Neural cell (in vitro differentiated cells): ENCODE measurements at regions not wholly inside any gene's neighbourhood (a gene's known extent, or its start where the extent isn't known, plus 50 kb on each side); places are given as distances from the start of the nearest gene placed in this dataset.

Source experiments
- H2AFZ ChIP-seq: fragments of 200-600, 300-800 bp; sonication (generic), shearing (Covaris generic); 2 replicates; pipeline ENCODE4 v1.6.0; 2014; ENCODE audit warnings: low read depth, mild to moderate bottlenecking, antibody characterized with exemption, low read length, moderate library complexity
- H3F3A ChIP-seq: fragments of 200-600 bp; shearing (Covaris generic); 2 replicates; pipeline ENCODE4 v1.6.1; 2016; ENCODE audit warnings: mild to moderate bottlenecking, moderate library complexity, mixed read lengths, antibody characterized with exemption, low read length; ENCODE audit not compliant: insufficient read depth, poor library complexity, severe bottlenecking
- H3K27ac ChIP-seq: fragments of 200-600, 300-800 bp; sonication (generic), shearing (Covaris generic); 2 replicates; pipeline ENCODE4 v1.5.1; 2014; ENCODE audit warnings: mild to moderate bottlenecking, low read length, moderate library complexity
- H3K27me3 ChIP-seq: fragments of 300-800, 200-600 bp; sonication (generic), shearing (Covaris generic); 2 replicates; pipeline ENCODE4 v1.6.0; 2014; ENCODE audit warnings: mild to moderate bottlenecking, low read depth, low read length, moderate library complexity; ENCODE audit not compliant: insufficient read depth
- H3K36me3 ChIP-seq: fragments of 300-800, 200-600 bp; sonication (generic), shearing (Covaris generic); 2 replicates; pipeline ENCODE4 v1.5.1; 2014; ENCODE audit warnings: mild to moderate bottlenecking, antibody characterized with exemption, low read length, moderate library complexity; ENCODE audit not compliant: insufficient read depth
- H3K4me2 ChIP-seq: fragments of 300-800, 200-600 bp; sonication (generic), shearing (Covaris generic); 2 replicates; pipeline ENCODE4 v1.6.0; 2014; ENCODE audit warnings: mild to moderate bottlenecking, low read length
- H3K4me3 ChIP-seq: fragments of 300-800, 200-600 bp; sonication (generic), shearing (Covaris generic); 2 replicates; pipeline ENCODE4 v1.5.1; 2014; ENCODE audit warnings: mild to moderate bottlenecking, low read length, moderate library complexity
- H3K79me2 ChIP-seq: fragments of 200-600 bp; shearing (Covaris generic); replicated peaks from 2 replicates; pipeline ENCODE4 v1.6.0; 2014; ENCODE audit warnings: mild to moderate bottlenecking, low read length, moderate library complexity; ENCODE audit not compliant: insufficient read depth
- H3K9ac ChIP-seq: fragments of 300-800, 200-600 bp; sonication (generic), shearing (Covaris generic); 2 replicates; pipeline ENCODE4 v1.6.1; 2016; ENCODE audit warnings: mild to moderate bottlenecking, low read length, mixed read lengths
- H3K9me2 ChIP-seq: fragments of 200-600 bp; shearing (Covaris generic); 2 replicates; pipeline ENCODE4 v1.6.1; 2016; ENCODE audit warnings: mild to moderate bottlenecking, low read length, mixed read lengths; ENCODE audit not compliant: insufficient read depth
- H3K9me3 ChIP-seq: fragments of 200-600, 300-800 bp; sonication (generic), shearing (Covaris generic); 2 replicates; pipeline ENCODE4 v1.6.1; 2016; ENCODE audit warnings: mild to moderate bottlenecking, mixed run types, low read length, moderate library complexity, mixed read lengths
- H4K20me1 ChIP-seq: fragments of 200-600 bp; shearing (Covaris generic); 2 replicates; pipeline ENCODE4 v1.6.1; 2016; ENCODE audit warnings: mild to moderate bottlenecking, mixed run types; ENCODE audit not compliant: insufficient read depth
- EP300 ChIP-seq: fragments of 450-650 bp; conservative IDR thresholded peaks from 2 replicates; pipeline ENCODE4 v1.6.1; 2014; ENCODE audit warnings: antibody characterized with exemption, mild to moderate bottlenecking, moderate library complexity; ENCODE audit not compliant: poor library complexity, severe bottlenecking
- EZH2 ChIP-seq: fragments of 200-600, 300-800 bp; shearing (Covaris generic), sonication (generic); IDR thresholded peaks from 2 replicates; pipeline ENCODE4 v1.6.1; 2014; ENCODE audit warnings: antibody characterized with exemption, low read length, borderline replicate concordance, mild to moderate bottlenecking; ENCODE audit not compliant: insufficient read depth, poor library complexity, severe bottlenecking
- MXI1 ChIP-seq: fragments of 450-650 bp; conservative IDR thresholded peaks from 2 replicates; pipeline ENCODE4 v1.6.1; 2014; ENCODE audit warnings: antibody characterized with exemption, mild to moderate bottlenecking; ENCODE audit not compliant: poor library complexity, severe bottlenecking
- POLR2AphosphoS5 ChIP-seq: IDR thresholded peaks from 2 replicates; pipeline ENCODE4 v1.6.1; 2012
- RAD21 ChIP-seq: fragments of 450-650 bp; conservative IDR thresholded peaks from 2 replicates; pipeline ENCODE4 v1.6.1; 2014; ENCODE audit warnings: antibody characterized with exemption, mild to moderate bottlenecking, moderate library complexity
- SMC3 ChIP-seq: fragments of 450-650 bp; conservative IDR thresholded peaks from 2 replicates; pipeline ENCODE4 v1.6.1; 2014; ENCODE audit warnings: antibody characterized with exemption, mild to moderate bottlenecking, moderate library complexity; ENCODE audit not compliant: poor library complexity
- TAF1 ChIP-seq: IDR thresholded peaks from 2 replicates; pipeline ENCODE4 v1.6.1; 2012; ENCODE audit warnings: low read depth
- TF ChIP-seq, protein P1 (sequence below): fragments of 450-650 bp; IDR thresholded peaks from 2 replicates; pipeline ENCODE4 v1.5.1; 2014; ENCODE audit warnings: antibody characterized with exemption, mild to moderate bottlenecking, moderate library complexity; ENCODE audit not compliant: poor library complexity, severe bottlenecking
- TF ChIP-seq, protein P2 (sequence below): IDR thresholded peaks from 2 replicates; pipeline ENCODE4 v1.6.1; 2012; ENCODE audit warnings: borderline replicate concordance

DNA sequence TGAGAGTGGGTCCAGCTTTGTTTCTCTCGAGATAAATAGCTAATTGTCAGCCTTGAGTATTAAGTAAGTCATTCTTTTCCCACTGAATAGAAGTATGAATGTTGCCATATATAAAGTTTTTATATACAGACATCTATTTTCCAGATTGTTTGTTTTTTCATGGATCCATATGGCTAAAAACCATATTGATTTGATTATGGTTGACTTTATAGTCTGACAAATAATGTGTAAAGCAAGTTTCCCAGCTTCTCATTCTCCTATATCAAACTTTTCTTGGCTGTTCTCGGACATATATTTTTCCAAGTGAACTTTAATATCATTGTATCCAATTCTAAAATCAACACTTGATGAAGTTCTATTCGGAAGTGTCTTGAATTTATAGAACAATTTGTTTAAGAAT, 352.4 kb upstream of the MEOX2 start:
- TF ChIP-seq SMC3 (no peak), POLR2AphosphoS5 (no peak), TAF1 (no peak), RAD21 (no peak), EZH2 (no peak), MXI1 (no peak), EP300 (no peak)
- TF ChIP-seq, protein P1, sequence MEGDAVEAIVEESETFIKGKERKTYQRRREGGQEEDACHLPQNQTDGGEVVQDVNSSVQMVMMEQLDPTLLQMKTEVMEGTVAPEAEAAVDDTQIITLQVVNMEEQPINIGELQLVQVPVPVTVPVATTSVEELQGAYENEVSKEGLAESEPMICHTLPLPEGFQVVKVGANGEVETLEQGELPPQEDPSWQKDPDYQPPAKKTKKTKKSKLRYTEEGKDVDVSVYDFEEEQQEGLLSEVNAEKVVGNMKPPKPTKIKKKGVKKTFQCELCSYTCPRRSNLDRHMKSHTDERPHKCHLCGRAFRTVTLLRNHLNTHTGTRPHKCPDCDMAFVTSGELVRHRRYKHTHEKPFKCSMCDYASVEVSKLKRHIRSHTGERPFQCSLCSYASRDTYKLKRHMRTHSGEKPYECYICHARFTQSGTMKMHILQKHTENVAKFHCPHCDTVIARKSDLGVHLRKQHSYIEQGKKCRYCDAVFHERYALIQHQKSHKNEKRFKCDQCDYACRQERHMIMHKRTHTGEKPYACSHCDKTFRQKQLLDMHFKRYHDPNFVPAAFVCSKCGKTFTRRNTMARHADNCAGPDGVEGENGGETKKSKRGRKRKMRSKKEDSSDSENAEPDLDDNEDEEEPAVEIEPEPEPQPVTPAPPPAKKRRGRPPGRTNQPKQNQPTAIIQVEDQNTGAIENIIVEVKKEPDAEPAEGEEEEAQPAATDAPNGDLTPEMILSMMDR, result no peak
- TF ChIP-seq, protein P2, sequence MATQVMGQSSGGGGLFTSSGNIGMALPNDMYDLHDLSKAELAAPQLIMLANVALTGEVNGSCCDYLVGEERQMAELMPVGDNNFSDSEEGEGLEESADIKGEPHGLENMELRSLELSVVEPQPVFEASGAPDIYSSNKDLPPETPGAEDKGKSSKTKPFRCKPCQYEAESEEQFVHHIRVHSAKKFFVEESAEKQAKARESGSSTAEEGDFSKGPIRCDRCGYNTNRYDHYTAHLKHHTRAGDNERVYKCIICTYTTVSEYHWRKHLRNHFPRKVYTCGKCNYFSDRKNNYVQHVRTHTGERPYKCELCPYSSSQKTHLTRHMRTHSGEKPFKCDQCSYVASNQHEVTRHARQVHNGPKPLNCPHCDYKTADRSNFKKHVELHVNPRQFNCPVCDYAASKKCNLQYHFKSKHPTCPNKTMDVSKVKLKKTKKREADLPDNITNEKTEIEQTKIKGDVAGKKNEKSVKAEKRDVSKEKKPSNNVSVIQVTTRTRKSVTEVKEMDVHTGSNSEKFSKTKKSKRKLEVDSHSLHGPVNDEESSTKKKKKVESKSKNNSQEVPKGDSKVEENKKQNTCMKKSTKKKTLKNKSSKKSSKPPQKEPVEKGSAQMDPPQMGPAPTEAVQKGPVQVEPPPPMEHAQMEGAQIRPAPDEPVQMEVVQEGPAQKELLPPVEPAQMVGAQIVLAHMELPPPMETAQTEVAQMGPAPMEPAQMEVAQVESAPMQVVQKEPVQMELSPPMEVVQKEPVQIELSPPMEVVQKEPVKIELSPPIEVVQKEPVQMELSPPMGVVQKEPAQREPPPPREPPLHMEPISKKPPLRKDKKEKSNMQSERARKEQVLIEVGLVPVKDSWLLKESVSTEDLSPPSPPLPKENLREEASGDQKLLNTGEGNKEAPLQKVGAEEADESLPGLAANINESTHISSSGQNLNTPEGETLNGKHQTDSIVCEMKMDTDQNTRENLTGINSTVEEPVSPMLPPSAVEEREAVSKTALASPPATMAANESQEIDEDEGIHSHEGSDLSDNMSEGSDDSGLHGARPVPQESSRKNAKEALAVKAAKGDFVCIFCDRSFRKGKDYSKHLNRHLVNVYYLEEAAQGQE, result no peak

DNA sequence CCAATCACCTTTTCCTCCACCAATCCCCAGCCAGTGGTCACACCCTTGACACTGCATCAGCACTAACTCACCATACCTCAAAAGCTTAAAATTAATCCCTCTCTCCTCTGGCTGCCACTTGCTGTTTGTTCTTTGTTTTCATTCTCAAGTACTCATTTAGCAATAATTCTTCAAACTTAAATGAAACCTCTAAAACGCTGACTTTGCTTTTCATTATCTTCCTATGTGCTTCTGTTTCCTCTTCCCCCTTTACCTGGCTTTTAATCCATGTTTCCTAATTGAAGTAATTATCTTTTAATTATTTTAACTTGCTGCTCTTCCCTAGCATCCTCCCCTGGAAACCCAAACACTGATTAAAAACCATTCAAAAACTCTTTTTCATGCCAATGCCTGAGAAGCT, 348.9 kb upstream of the MEOX2 start:
- H3K4me3 ChIP-seq, result no peak overlapping the region
- H3K36me3 ChIP-seq, result no peaks in the 10 kb centered on the region
- H3K9me2 ChIP-seq, result no peaks in the 10 kb centered on the region
- H2AFZ ChIP-seq, result no peak overlapping the region
- TF ChIP-seq MXI1 (no peak), EP300 (no peak), POLR2AphosphoS5 (no peak), TAF1 (no peak), EZH2 (no peak), RAD21 (no peak), SMC3 (no peak)
- TF ChIP-seq, protein P1, result no peak
- TF ChIP-seq, protein P2, result no peak
- no peaks in the 10 kb centered on the region for H3K27me3 ChIP-seq
- no peaks in the 10 kb centered on the region for H3F3A ChIP-seq
- H3K4me2 ChIP-seq, result no peak overlapping the region
- H3K27ac ChIP-seq, result no peak overlapping the region
- H4K20me1 ChIP-seq, result no peaks in the 10 kb centered on the region
- H3K9me3 ChIP-seq, result no peaks in the 10 kb centered on the region
- no peaks in the 10 kb centered on the region for H3K79me2 ChIP-seq
- H3K9ac ChIP-seq, result no peak overlapping the region

More for the DNA sequence above, 352.4 kb upstream of the MEOX2 start:
- H3K9me2 ChIP-seq, result no peaks in the 10 kb centered on the region
- H3K4me3 ChIP-seq, result no peak overlapping the region
- no peak overlapping the region for H3K9ac ChIP-seq
- H3F3A ChIP-seq, result no peaks in the 10 kb centered on the region
- no peaks in the 10 kb centered on the region for H3K27me3 ChIP-seq
- H2AFZ ChIP-seq, result no peak overlapping the region
- no peaks in the 10 kb centered on the region for H3K9me3 ChIP-seq
- no peaks in the 10 kb centered on the region for H3K36me3 ChIP-seq
- H4K20me1 ChIP-seq, result no peaks in the 10 kb centered on the region
- no peaks in the 10 kb centered on the region for H3K79me2 ChIP-seq
- no peak overlapping the region for H3K27ac ChIP-seq
- no peak overlapping the region for H3K4me2 ChIP-seq
